GM12865 (cell line): ENCODE measurements at regions not wholly inside any gene's neighbourhood (a gene's known extent, or its start where the extent isn't known, plus 50 kb on each side); places are given as distances from the start of the nearest gene placed in this dataset.

Experiments used
- DNase-seq: peaks from one replicate; pipeline ENCODE4 v3.0.0; 2010; ENCODE audit warnings: low read depth
- H3K4me3 ChIP-seq: 2 replicates; pipeline ENCODE4 v1.5.1; 2011; ENCODE audit warnings: mild to moderate bottlenecking, low read depth, low read length, control low read depth
- CTCF ChIP-seq: IDR thresholded peaks from 2 replicates; pipeline ENCODE4 v1.5.1; 2011; ENCODE audit warnings: low read length, control low read depth, low read depth, inconsistent platforms; ENCODE audit not compliant: insufficient read depth; ENCODE audit errors: missing control alignments

DNA sequence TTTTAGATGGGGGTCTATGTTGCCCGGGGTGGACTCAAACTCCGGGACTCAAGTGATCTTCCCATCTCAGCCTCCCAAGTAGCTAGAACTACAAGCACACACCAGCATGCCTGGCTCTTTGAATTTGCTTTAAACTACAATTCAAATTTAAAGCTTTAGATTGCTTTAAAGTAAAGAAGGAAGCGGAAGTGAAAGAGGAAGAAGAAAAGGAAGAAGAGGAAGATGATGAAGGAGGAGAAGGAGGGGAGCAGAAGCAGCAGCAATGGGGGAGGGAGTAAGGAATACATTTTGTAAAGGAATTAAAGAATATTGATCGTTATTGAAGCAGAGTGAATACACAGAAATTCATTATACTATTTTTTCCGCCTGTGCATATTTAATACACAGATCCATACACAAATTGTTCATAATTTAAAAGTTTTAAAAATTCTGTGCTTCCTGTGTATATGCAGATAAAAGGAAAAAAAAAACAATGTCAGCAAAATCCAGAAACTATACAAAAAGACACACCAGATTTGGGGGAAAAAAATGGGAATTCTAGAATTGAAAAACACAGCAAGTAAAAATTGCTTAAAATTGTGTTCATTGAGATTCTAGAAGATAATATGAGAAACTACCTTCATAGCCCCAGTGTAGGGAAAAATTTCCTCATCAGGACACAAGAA, 60.8 kb upstream of the KCNMA1 start:
- DNase-seq, result no peak
- H3K4me3 ChIP-seq, result no peak overlapping the region
- no peak for TF ChIP-seq CTCF

- no peak for DNase-seq
- H3K4me3 ChIP-seq, result no peak overlapping the region
- no peak for TF ChIP-seq CTCF
Measured at GRCh38 chr10:77696584-77696983, 59.0 kb upstream of the KCNMA1 start.

DNA sequence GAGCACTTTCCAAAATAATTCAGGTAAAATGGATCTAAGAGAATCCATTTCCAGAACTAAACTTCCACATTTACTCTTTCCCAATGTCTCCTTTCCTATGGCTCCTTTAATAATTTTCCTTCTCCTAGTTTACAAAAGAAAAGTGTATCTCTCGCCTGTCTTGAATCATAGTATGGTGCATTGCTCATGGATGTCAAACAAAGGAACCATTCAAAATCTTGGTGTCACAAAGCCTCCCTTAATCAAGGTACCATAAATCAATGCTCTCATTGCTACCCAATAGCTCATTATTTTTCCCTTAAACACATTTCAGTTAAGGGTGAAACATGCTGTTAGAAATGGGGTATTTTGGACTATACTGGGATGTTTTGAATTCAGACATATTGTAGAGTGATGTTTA, 57.6 kb upstream of the KCNMA1 start:
- no peak for TF ChIP-seq CTCF
- DNase-seq, result no peak
- H3K4me3 ChIP-seq, result no peak overlapping the region

GRCh38 chr10:77692782-77693181, 55.2 kb upstream of the KCNMA1 start:
- no peak overlapping the region for H3K4me3 ChIP-seq
- no peak for TF ChIP-seq CTCF
- DNase-seq, result no peak

DNA sequence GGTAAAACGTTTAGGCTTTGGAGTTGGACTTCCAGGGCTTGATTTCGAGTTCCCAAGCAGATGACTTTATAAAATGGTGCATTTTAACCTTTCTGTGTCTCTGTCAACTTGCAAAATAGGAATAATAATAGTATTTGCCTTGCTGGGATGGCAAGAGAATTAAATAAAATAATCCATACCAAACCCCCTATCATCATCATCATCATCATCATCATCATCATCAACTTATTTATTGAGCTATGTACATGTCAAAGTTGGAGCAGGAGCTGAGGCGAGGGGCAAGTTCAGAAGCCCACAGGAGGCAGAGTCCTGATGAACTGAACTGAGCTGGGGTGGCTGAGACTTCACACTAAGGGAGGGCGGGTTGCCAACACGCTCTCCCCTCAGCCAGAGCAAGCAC, 51.7 kb upstream of the KCNMA1 start:
- no peak overlapping the region for H3K4me3 ChIP-seq
- no peak for DNase-seq
- TF ChIP-seq CTCF, result no peak

DNA sequence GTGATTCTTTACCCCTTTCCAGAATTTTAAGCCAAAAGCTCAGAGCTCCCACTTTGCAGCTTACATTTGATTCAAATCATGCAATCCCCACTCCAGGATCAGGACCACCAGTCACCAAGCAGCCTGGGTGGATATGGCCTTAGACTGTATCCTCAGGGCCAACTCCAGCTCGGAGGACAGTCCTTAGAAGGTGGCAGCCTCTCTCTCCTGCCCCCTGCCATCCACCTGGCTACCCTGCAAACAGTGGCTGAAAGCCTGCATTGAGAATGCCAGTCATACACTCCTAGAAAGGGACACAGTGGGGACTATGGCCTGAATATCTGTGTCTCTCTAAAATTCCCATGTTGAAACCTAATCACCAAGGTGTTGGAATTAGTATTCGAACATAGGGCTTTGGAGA, 50.0 kb upstream of the KCNMA1 start:
- TF ChIP-seq CTCF, result no peak
- H3K4me3 ChIP-seq, result no peak overlapping the region
- DNase-seq, result no peak
